ENCODE measurements at regions not wholly inside any gene's neighbourhood (a gene's known extent, or its start where the extent isn't known, plus 50 kb on each side); places are given as distances from the start of the nearest gene placed in this dataset.

DNA sequence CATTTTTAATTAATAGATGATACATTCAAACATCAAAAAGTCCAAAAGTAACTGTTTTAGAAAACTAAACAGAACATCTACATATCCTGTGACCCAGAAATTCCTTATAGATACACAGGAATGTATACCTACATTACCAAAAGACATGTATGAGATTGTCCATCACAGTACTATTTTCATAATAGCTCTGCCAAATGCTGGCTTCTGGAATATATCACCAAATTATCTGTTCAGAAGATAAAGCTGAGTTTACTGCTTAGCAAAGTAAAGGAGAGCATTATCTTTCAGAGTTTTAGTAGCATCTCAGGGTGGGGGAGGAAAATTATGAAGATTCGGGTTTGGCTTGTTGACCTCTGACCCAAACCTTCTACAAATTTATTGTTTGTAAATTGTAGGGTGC, 368.9 kb upstream of the SLC7A11 start:
- no peak overlapping the region for H3K4me2 ChIP-seq (ENCODE audit: low read depth, low read length, poor library complexity, severe bottlenecking)
- H2AFZ ChIP-seq (ENCODE audit: low read length): no peak overlapping the region
- no peaks in the 10 kb centered on the region for H4K20me1 ChIP-seq (ENCODE audit: insufficient read depth, low read length, poor library complexity, severe bottlenecking)
- no peaks in the 10 kb centered on the region for H3K9me3 ChIP-seq (ENCODE audit: insufficient read depth, low read depth, low read length)
- H3K36me3 ChIP-seq (ENCODE audit: insufficient read depth, low read length): no peaks in the 10 kb centered on the region
- no peaks in the 10 kb centered on the region for H3K9me2 ChIP-seq (replicated peaks; ENCODE audit: low read depth, low read length)
- no peak overlapping the region for H3K9ac ChIP-seq (ENCODE audit: low read depth, low read length, poor library complexity, severe bottlenecking)
- no peaks in the 10 kb centered on the region for H3K4me1 ChIP-seq (ENCODE audit: insufficient read depth, low read length, poor library complexity, severe bottlenecking)
- no peaks in the 10 kb centered on the region for H3F3A ChIP-seq (ENCODE audit: low read depth)
- no peak overlapping the region for H3K4me3 ChIP-seq (ENCODE audit: low read length, poor library complexity, severe bottlenecking)
- no peaks in the 10 kb centered on the region for H3K27me3 ChIP-seq (ENCODE audit: insufficient read depth, low read length, poor library complexity, severe bottlenecking)
- TF ChIP-seq CTCF (conservative IDR thresholded peaks at IDR 0.05; ENCODE audit: low read length) (no peak), EZH2phosphoT487 (IDR thresholded peaks at IDR 0.05; ENCODE audit: borderline replicate concordance) (no peak)
- no peaks in the 10 kb centered on the region for H3K79me2 ChIP-seq (ENCODE audit: insufficient read depth, low read length)

- no peak overlapping the region for H3K4me3 ChIP-seq (ENCODE audit: low read length, poor library complexity, severe bottlenecking)
- no peaks in the 10 kb centered on the region for H3K4me1 ChIP-seq (ENCODE audit: insufficient read depth, low read length, poor library complexity, severe bottlenecking)
- H3K4me2 ChIP-seq (ENCODE audit: low read depth, low read length, poor library complexity, severe bottlenecking): no peak overlapping the region
- no peaks in the 10 kb centered on the region for H3K79me2 ChIP-seq (ENCODE audit: insufficient read depth, low read length)
- TF ChIP-seq EZH2phosphoT487 (IDR thresholded peaks at IDR 0.05; ENCODE audit: borderline replicate concordance) (no peak), CTCF (conservative IDR thresholded peaks at IDR 0.05; ENCODE audit: low read length) (no peak)
- no peaks in the 10 kb centered on the region for H3K9me3 ChIP-seq (ENCODE audit: insufficient read depth, low read depth, low read length)
- H2AFZ ChIP-seq (ENCODE audit: low read length): no peak overlapping the region
- H3K9me2 ChIP-seq (replicated peaks; ENCODE audit: low read depth, low read length): no peaks in the 10 kb centered on the region
- H3K27me3 ChIP-seq (ENCODE audit: insufficient read depth, low read length, poor library complexity, severe bottlenecking): no peaks in the 10 kb centered on the region
- H3K36me3 ChIP-seq (ENCODE audit: insufficient read depth, low read length): no peaks in the 10 kb centered on the region
- no peak overlapping the region for H3K9ac ChIP-seq (ENCODE audit: low read depth, low read length, poor library complexity, severe bottlenecking)
- no peaks in the 10 kb centered on the region for H3F3A ChIP-seq (ENCODE audit: low read depth)
- no peaks in the 10 kb centered on the region for H4K20me1 ChIP-seq (ENCODE audit: insufficient read depth, low read length, poor library complexity, severe bottlenecking)
Observed at GRCh38 chr4:138609943-138610350, 367.8 kb upstream of the SLC7A11 start.

DNA sequence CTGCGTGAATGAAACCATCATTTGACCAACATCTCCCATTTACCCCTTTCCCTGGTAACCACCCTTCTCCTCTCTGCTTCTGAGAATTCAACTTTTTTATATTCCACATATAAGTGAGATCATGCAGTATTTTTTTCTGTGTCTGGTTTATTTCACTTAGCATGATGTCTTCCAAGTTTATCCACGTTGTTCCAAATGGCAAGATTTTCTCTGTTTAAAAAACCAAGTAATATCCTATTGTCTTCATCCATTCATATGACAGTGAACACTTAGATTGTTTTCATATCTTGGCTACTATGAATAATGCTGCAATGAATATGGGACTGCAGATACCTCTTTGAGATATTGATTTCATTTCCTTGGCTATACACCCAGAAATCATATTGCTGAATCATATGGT, 362.4 kb upstream of the SLC7A11 start:
- Histone ChIP-seq H3K9me3 (ENCODE audit: insufficient read depth, low read depth, low read length) (no peaks in the 10 kb centered on the region; the same call in 1 of the 2 replicates), H3K9ac (ENCODE audit: low read depth, low read length, poor library complexity, severe bottlenecking) (no peak overlapping the region), H4K20me1 (ENCODE audit: insufficient read depth, low read length, poor library complexity, severe bottlenecking) (no peaks in the 10 kb centered on the region), H3K4me3 (ENCODE audit: low read length, poor library complexity, severe bottlenecking) (no peak overlapping the region), H2AFZ (ENCODE audit: low read length) (no peak overlapping the region), H3K27me3 (ENCODE audit: insufficient read depth, low read length, poor library complexity, severe bottlenecking) (no peaks in the 10 kb centered on the region), H3K36me3 (ENCODE audit: insufficient read depth, low read length) (no peaks in the 10 kb centered on the region), H3K4me1 (ENCODE audit: insufficient read depth, low read length, poor library complexity, severe bottlenecking) (no peaks in the 10 kb centered on the region), H3K4me2 (ENCODE audit: low read depth, low read length, poor library complexity, severe bottlenecking) (no peak overlapping the region), H3K79me2 (ENCODE audit: insufficient read depth, low read length) (no peaks in the 10 kb centered on the region), H3F3A (ENCODE audit: low read depth) (no peaks in the 10 kb centered on the region), H3K9me2 (replicated peaks; ENCODE audit: low read depth, low read length) (no peaks in the 10 kb centered on the region)
- no peak for TF ChIP-seq CTCF (conservative IDR thresholded peaks at IDR 0.05; ENCODE audit: low read length)
